ENCODE measurements at regions not wholly inside any gene's neighbourhood (a gene's known extent, or its start where the extent isn't known, plus 50 kb on each side); places are given as distances from the start of the nearest gene placed in this dataset.

- no peaks in the 10 kb centered on the region for H3K27me3 ChIP-seq (replicated peaks; ENCODE audit: control insufficient read depth, insufficient read depth, low read length)
- DNase-seq (ENCODE audit: extremely low read depth, insufficient read length) = no peak
- peak overlapping the region; percentile 25; the same call in 1 of the 2 replicates for H3K4me3 ChIP-seq (replicated peaks; ENCODE audit: low read depth, low read length)
- no peaks in the 10 kb centered on the region for H3K36me3 ChIP-seq (ENCODE audit: control insufficient read depth, insufficient read depth, low read length)
- TF ChIP-seq, protein P1, sequence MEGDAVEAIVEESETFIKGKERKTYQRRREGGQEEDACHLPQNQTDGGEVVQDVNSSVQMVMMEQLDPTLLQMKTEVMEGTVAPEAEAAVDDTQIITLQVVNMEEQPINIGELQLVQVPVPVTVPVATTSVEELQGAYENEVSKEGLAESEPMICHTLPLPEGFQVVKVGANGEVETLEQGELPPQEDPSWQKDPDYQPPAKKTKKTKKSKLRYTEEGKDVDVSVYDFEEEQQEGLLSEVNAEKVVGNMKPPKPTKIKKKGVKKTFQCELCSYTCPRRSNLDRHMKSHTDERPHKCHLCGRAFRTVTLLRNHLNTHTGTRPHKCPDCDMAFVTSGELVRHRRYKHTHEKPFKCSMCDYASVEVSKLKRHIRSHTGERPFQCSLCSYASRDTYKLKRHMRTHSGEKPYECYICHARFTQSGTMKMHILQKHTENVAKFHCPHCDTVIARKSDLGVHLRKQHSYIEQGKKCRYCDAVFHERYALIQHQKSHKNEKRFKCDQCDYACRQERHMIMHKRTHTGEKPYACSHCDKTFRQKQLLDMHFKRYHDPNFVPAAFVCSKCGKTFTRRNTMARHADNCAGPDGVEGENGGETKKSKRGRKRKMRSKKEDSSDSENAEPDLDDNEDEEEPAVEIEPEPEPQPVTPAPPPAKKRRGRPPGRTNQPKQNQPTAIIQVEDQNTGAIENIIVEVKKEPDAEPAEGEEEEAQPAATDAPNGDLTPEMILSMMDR (IDR thresholded peaks at IDR 0.05; ENCODE audit: insufficient read depth, low read length, poor library complexity, severe bottlenecking) = no peak
Observed at GRCh38 chr2:183998797-183999190, 599.5 kb upstream of the ZNF804A start.

GRCh38 chr2:184004289-184004947, 593.9 kb upstream of the ZNF804A start:
- Histone ChIP-seq H3K27me3 (replicated peaks; ENCODE audit: control insufficient read depth, insufficient read depth, low read length) (no peaks in the 10 kb centered on the region), H3K36me3 (ENCODE audit: control insufficient read depth, insufficient read depth, low read length) (no peaks in the 10 kb centered on the region), H3K4me3 (replicated peaks; ENCODE audit: low read depth, low read length) (peak overlapping the region; percentile 22; the same call in 1 of the 2 replicates)
- peak; percentile 16 for DNase-seq (ENCODE audit: extremely low read depth, insufficient read length)
- TF ChIP-seq, protein P1 (IDR thresholded peaks at IDR 0.05; ENCODE audit: insufficient read depth, low read length, poor library complexity, severe bottlenecking) = no peak

DNA sequence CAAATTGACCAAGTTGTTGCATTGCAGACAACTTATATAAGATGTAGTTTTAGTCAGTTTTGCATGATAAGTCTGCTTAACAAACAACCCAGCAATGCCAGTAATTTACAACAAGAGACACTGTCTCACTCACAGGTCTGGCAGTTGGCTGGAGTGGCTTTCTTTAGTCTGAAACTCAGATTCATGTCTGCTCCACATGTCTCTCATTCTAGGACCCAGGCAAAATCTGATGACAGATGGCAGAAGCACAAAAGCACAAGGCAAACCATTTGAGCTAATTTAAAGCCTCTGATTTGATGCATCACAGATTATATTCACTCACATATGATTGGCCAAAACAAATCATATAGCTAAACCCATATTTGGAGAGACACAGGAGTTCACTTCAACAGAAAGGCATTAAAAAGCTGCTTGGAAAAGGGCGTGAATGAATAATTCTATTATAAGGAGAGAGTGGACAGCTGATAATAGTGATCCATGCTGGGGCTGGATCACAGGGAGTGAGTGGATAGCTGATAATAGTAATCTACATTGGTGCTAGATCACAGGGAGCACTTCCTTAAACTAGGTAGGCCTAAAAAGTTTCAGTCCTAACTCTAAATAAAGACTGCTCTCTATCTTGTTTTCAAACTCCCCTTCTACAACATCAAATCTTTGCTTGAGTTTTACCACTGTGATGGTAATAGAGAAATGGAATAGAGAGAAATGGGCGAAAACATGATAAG, 593.2 kb upstream of the ZNF804A start:
- Histone ChIP-seq H3K27me3 (replicated peaks; ENCODE audit: control insufficient read depth, insufficient read depth, low read length) (no peaks in the 10 kb centered on the region), H3K36me3 (ENCODE audit: control insufficient read depth, insufficient read depth, low read length) (no peaks in the 10 kb centered on the region), H3K4me3 (replicated peaks; ENCODE audit: low read depth, low read length) (no peak overlapping the region)
- TF ChIP-seq, protein P1 (IDR thresholded peaks at IDR 0.05; ENCODE audit: insufficient read depth, low read length, poor library complexity, severe bottlenecking) = no peak
- no peak for DNase-seq (ENCODE audit: extremely low read depth, insufficient read length)

GRCh38 chr2:184006998-184007397, 591.3 kb upstream of the ZNF804A start:
- H3K27me3 ChIP-seq (replicated peaks; ENCODE audit: control insufficient read depth, insufficient read depth, low read length) = no peaks in the 10 kb centered on the region
- no peak for DNase-seq (ENCODE audit: extremely low read depth, insufficient read length)
- TF ChIP-seq, protein P1 (IDR thresholded peaks at IDR 0.05; ENCODE audit: insufficient read depth, low read length, poor library complexity, severe bottlenecking) = no peak
- no peaks in the 10 kb centered on the region for H3K36me3 ChIP-seq (ENCODE audit: control insufficient read depth, insufficient read depth, low read length)
- no peak overlapping the region for H3K4me3 ChIP-seq (replicated peaks; ENCODE audit: low read depth, low read length)

- no peak overlapping the region for H3K4me3 ChIP-seq (replicated peaks; ENCODE audit: low read depth, low read length)
- no peaks in the 10 kb centered on the region for H3K36me3 ChIP-seq (ENCODE audit: control insufficient read depth, insufficient read depth, low read length)
- DNase-seq (ENCODE audit: extremely low read depth, insufficient read length) = no peak
- TF ChIP-seq, protein P1 (IDR thresholded peaks at IDR 0.05; ENCODE audit: insufficient read depth, low read length, poor library complexity, severe bottlenecking) = no peak
- no peaks in the 10 kb centered on the region for H3K27me3 ChIP-seq (replicated peaks; ENCODE audit: control insufficient read depth, insufficient read depth, low read length)
Observed at GRCh38 chr2:184026961-184027360, 571.4 kb upstream of the ZNF804A start.

All from GM06990 (cell line).